ENCODE measurements at regions not wholly inside any gene's neighbourhood (a gene's known extent, or its start where the extent isn't known, plus 50 kb on each side); places are given as distances from the start of the nearest gene placed in this dataset.

DNA sequence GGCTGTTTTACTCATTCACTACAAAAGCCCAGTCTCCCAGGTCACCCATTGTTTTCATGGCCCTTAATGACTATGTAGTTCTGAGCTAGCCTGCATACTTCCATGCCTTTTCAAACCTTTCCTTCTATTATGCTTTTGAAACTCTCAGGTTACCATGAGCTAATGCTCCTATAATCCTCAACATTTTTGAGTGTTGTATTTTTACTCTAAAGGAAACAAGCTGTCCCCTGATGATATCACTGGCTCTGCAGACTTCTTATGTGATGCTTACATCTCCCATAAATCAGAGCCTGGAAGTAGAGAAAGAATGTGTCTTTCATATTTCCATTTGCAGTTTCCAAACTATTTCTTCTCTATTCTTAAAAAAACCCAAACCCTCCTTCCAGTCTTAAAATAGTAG, 159.0 kb upstream of the RAG2 start:
- Mint-ChIP-seq H3K36me3 (ENCODE audit: low read depth, unreplicated experiment) (no peaks in the 10 kb centered on the region), H3K27me3 (ENCODE audit: unreplicated experiment) (no peaks in the 10 kb centered on the region), H3K9me3 (ENCODE audit: unreplicated experiment) (no peaks in the 10 kb centered on the region), H3K4me3 (ENCODE audit: unreplicated experiment) (no peak overlapping the region), H3K4me1 (ENCODE audit: unreplicated experiment) (peaks cover 11% of the 10 kb centered on the region), H3K27ac (ENCODE audit: unreplicated experiment) (no peak overlapping the region)
- DNase-seq (ENCODE audit: low spot score): no peak
- TF ChIP-seq, protein P1, sequence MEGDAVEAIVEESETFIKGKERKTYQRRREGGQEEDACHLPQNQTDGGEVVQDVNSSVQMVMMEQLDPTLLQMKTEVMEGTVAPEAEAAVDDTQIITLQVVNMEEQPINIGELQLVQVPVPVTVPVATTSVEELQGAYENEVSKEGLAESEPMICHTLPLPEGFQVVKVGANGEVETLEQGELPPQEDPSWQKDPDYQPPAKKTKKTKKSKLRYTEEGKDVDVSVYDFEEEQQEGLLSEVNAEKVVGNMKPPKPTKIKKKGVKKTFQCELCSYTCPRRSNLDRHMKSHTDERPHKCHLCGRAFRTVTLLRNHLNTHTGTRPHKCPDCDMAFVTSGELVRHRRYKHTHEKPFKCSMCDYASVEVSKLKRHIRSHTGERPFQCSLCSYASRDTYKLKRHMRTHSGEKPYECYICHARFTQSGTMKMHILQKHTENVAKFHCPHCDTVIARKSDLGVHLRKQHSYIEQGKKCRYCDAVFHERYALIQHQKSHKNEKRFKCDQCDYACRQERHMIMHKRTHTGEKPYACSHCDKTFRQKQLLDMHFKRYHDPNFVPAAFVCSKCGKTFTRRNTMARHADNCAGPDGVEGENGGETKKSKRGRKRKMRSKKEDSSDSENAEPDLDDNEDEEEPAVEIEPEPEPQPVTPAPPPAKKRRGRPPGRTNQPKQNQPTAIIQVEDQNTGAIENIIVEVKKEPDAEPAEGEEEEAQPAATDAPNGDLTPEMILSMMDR (IDR thresholded peaks at IDR 0.05; ENCODE audit: unreplicated experiment): no peak

DNA sequence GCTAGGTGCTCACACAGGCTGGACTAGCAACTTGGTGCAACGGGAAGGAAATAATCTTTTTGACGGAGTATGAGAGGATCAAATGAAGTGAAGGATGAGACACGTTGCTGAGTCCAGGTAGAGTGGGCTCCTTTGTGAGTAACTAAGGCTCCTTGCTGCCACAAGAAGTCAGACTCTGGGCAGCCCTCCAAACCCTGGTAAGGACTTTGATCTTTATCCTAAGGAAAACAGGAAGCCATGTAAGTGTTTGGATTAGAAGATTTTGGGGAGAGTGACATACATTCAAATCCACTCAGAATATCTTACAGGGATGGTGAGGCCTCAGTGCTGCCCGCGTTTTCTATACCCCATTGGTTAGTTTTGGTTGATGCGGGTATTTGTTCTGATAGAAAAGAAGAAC, 155.9 kb upstream of the RAG2 start:
- Mint-ChIP-seq H3K4me1 (ENCODE audit: unreplicated experiment) (peaks cover 11% of the 10 kb centered on the region), H3K4me3 (ENCODE audit: unreplicated experiment) (no peak overlapping the region), H3K36me3 (ENCODE audit: low read depth, unreplicated experiment) (no peaks in the 10 kb centered on the region), H3K27ac (ENCODE audit: unreplicated experiment) (no peak overlapping the region), H3K27me3 (ENCODE audit: unreplicated experiment) (no peaks in the 10 kb centered on the region), H3K9me3 (ENCODE audit: unreplicated experiment) (no peaks in the 10 kb centered on the region)
- TF ChIP-seq, protein P1 (IDR thresholded peaks at IDR 0.05; ENCODE audit: unreplicated experiment): no peak
- DNase-seq (ENCODE audit: low spot score): no peak

DNA sequence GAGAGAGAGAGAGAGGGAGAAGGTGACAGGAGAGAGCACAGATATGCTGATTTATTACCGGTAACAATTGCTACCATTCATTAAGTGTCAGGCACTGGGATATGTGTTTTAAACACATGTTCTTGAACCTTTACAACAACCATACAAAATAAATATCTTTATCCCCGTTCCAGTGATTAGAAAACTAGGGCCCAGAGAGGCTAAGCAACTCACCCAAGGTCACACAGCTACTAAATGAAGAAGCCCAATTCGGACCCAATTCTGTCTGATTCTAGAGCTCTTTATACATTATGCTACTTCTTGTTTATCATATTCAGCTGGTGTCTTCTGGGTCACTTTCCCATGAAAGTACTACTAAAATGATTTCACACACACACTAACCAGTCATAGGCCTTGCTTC, 154.0 kb upstream of the RAG2 start:
- Mint-ChIP-seq H3K4me3 (ENCODE audit: unreplicated experiment) (no peak overlapping the region), H3K4me1 (ENCODE audit: unreplicated experiment) (peaks cover 10% of the 10 kb centered on the region), H3K36me3 (ENCODE audit: low read depth, unreplicated experiment) (no peaks in the 10 kb centered on the region), H3K27me3 (ENCODE audit: unreplicated experiment) (no peaks in the 10 kb centered on the region), H3K9me3 (ENCODE audit: unreplicated experiment) (no peaks in the 10 kb centered on the region), H3K27ac (ENCODE audit: unreplicated experiment) (no peak overlapping the region)
- no peak for DNase-seq (ENCODE audit: low spot score)
- TF ChIP-seq, protein P1 (IDR thresholded peaks at IDR 0.05; ENCODE audit: unreplicated experiment): no peak

DNA sequence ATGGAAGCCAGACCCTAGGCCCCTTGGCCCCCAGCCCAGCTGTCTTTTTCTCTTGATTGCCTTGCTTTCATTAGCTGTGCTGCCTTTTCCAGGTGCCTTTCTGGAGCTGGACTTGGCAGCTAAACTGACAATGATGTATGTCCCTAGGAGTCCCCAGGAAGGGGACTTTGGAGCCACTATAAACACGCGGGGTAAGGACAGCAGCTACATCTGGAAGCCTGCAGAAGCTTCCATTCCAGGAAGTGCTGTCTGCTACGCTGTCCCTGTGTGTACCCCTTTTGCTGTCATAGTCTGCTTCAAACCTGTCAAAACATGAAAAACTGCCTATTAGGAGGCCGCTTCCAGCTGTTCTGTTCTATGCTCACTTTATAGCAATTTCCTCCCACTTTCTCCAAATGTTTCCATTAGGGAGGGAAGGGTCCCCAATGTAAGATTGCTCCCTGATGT, 153.3 kb upstream of the RAG2 start:
- H3K27ac Mint-ChIP-seq (ENCODE audit: unreplicated experiment): no peak overlapping the region
- no peaks in the 10 kb centered on the region for H3K9me3 Mint-ChIP-seq (ENCODE audit: unreplicated experiment)
- TF ChIP-seq, protein P1 (IDR thresholded peaks at IDR 0.05; ENCODE audit: unreplicated experiment): no peak
- H3K4me3 Mint-ChIP-seq (ENCODE audit: unreplicated experiment): no peak overlapping the region
- no peak for DNase-seq (ENCODE audit: low spot score)
- H3K36me3 Mint-ChIP-seq (ENCODE audit: low read depth, unreplicated experiment): no peaks in the 10 kb centered on the region
- peaks cover 1% of the 10 kb centered on the region for H3K27me3 Mint-ChIP-seq (ENCODE audit: unreplicated experiment)
- peaks cover 7% of the 10 kb centered on the region for H3K4me1 Mint-ChIP-seq (ENCODE audit: unreplicated experiment)

DNA sequence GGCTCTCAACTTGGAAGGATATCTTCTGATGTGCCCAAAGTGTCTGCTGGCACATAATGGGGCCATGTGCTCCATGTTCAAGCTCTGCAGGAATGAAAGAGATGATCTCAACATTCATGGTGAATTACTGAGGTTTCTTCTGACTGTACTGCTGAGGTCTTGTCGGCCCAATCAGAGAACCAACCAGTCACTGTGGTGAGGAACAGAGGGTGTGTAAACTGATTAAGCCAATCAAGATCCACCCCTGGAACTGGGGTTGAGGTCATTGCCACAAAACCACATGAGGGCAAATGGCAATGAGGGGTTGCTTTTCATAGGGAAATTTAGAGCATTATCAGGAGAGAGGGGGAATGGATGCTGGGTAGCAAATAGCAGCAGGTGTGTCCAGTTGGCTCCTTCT, 152.3 kb upstream of the RAG2 start:
- H3K36me3 Mint-ChIP-seq (ENCODE audit: low read depth, unreplicated experiment): no peaks in the 10 kb centered on the region
- H3K27ac Mint-ChIP-seq (ENCODE audit: unreplicated experiment): no peak overlapping the region
- peaks cover 1% of the 10 kb centered on the region for H3K27me3 Mint-ChIP-seq (ENCODE audit: unreplicated experiment)
- peaks cover 7% of the 10 kb centered on the region for H3K4me1 Mint-ChIP-seq (ENCODE audit: unreplicated experiment)
- TF ChIP-seq, protein P1 (IDR thresholded peaks at IDR 0.05; ENCODE audit: unreplicated experiment): no peak
- DNase-seq (ENCODE audit: low spot score): no peak
- no peak overlapping the region for H3K4me3 Mint-ChIP-seq (ENCODE audit: unreplicated experiment)
- no peaks in the 10 kb centered on the region for H3K9me3 Mint-ChIP-seq (ENCODE audit: unreplicated experiment)
